H1 (cell line): ENCODE measurements at regions not wholly inside any gene's neighbourhood (a gene's known extent, or its start where the extent isn't known, plus 50 kb on each side); places are given as distances from the start of the nearest gene placed in this dataset.

Source experiments
- CBX8 ChIP-seq: fragments of 300-800, 300-1000 bp; sonication (generic); IDR thresholded peaks from 2 replicates; pipeline ENCODE4 v1.7.1; 2016; ENCODE audit warnings: low read depth, low read length, borderline replicate concordance

GRCh38 chr20:53755733-53756531, 162.3 kb upstream of the ZNF217 start (continued):
- TF ChIP-seq CBX8 = no peak
